Dermis microvascular lymphatic vessel endothelial cell (primary cell): ENCODE measurements at regions not wholly inside any gene's neighbourhood (a gene's known extent, or its start where the extent isn't known, plus 50 kb on each side); places are given as distances from the start of the nearest gene placed in this dataset.

Experiments
- DNase-seq, 2 donors: peaks; one replicate each; pipeline versions ENCODE4 v3.0.0 to v3.0.0-alpha.2; 2010; ENCODE audit warnings: low read depth in 2 of 2

DNA sequence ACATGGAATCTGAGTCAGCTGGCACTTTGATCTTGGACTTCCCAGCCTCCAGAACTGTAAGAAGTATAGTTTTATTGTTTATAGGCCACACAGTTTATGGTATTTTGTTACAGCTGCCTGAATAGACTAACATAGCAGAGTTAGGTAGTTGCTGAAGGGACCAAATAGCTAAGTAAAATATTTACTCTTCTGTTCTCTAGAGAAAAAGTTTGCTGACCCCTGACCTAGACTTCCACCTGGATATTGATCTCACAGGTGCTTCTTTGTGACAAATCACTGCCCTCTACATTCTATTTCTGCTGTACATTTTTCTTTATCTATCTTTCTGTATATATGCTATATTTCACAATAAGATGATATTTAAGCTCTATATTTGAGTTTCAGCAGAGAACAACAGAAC lies 212.5 kb downstream of the CSNK2A3 start:
- DNase-seq, result no peak

- no peak for DNase-seq
Measured at GRCh38 chr11:11137339-11137738, 215.7 kb downstream of the CSNK2A3 start.

- DNase-seq, result no peak
Measured at GRCh38 chr11:11135820-11136476, 217.1 kb downstream of the CSNK2A3 start.

DNA sequence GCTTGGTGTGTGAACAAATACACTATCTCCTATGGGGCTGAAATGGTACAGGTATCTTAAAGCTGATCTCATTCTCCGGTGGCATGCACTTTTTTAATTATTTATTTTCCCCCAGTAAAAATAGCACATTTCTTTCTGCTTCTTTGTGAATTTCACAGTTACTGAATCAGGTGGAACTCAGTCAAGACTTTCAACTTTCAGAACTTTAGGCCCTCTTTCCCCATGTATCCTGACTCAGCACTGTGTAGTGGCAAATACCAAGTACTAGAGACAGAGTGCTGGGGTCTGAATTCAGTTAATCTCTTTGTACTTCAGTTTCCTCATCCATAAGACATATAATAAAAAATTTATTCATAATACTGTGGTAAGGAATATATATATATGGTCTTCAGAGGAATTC lies 223.9 kb downstream of the CSNK2A3 start:
- DNase-seq, result no peak

GRCh38 chr11:11125618-11126017 lies 227.4 kb downstream of the CSNK2A3 start:
- no peak for DNase-seq

GRCh38 chr11:11122749-11123148 lies 230.3 kb downstream of the CSNK2A3 start:
- DNase-seq, result no peak

- DNase-seq, result no peak
Measured at GRCh38 chr11:11119917-11120316, 233.1 kb downstream of the CSNK2A3 start.

GRCh38 chr11:11117730-11118129 lies 235.3 kb downstream of the CSNK2A3 start:
- no peak for DNase-seq

DNA sequence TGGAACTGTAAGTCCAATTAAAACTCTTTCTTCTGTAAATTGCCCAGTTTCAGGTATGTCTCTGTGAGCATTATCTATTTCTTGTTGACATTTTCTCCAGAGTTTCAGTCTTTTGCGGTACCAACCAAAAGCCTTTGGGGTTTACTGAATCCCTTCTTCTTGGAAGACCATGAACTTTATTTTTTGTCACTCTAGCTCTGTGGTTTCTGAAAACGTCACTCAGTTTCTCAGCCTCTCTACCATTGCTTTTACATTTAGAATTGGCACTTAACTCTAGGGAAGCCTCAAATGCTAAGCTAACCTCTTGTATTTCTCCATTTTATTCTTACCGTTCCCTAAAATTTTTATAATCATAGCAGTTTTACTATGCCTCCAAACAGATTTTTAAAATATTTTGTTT lies 237.6 kb downstream of the CSNK2A3 start:
- no peak for DNase-seq

- DNase-seq, result no peak
Measured at GRCh38 chr11:11113626-11114025, 239.4 kb downstream of the CSNK2A3 start.

- no peak for DNase-seq
Measured at GRCh38 chr11:11108026-11108425, 245.0 kb downstream of the CSNK2A3 start.

DNA sequence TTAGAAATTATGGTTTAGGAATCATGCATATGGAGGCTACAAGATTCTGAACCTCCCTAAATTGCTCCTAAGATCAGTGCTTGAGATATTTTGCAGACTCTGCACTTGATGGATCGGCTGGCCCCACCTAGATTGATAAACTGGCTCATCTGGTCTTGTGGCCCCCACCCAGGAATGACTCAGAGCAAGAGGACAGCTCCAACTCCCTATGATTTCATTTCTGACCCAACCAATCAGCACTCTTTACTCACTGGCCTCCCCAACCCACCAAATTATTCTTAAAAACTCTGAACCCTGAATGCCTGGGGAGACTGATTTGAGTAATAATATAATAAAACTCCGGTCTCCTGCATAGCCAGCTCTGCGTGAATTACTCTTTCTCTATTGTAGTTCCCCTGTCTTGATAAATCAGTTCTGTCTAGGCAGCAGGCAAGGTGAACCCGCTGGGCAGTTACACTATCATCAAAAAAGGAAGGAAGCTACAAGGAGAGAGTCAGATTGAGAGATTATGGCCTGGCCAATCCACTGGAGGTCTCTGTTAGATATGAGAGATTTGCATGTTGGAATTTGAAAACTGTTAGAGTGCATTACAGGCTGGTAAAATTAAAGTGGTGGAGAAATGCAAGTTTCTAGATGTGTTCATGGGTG lies 245.8 kb downstream of the CSNK2A3 start:
- DNase-seq, result no peak

- DNase-seq, result no peak
Measured at GRCh38 chr11:11105361-11105760, 247.5 kb upstream of the ZBED5 start.

GRCh38 chr11:11095831-11096723 lies 238.2 kb upstream of the ZBED5 start:
- no peak for DNase-seq

DNA sequence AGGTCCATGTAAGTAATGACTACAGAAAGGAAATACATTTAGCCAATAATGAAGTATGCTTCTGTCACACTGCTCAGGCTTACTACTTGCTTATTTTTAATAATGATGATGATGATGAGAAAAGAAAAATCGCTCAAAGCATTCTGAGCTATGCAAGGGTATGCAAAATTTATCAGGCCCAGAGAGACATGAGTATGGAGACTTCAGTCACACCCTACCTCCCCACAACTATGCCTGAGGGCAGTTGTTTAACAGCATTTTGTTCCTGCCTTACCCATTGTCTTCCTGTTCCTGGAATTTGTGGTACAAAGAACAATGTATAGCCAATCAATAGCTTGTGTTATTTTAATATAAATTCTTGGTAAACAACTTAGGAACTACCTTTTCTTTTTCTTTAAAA lies 232.6 kb upstream of the ZBED5 start:
- DNase-seq, result no peak

DNA sequence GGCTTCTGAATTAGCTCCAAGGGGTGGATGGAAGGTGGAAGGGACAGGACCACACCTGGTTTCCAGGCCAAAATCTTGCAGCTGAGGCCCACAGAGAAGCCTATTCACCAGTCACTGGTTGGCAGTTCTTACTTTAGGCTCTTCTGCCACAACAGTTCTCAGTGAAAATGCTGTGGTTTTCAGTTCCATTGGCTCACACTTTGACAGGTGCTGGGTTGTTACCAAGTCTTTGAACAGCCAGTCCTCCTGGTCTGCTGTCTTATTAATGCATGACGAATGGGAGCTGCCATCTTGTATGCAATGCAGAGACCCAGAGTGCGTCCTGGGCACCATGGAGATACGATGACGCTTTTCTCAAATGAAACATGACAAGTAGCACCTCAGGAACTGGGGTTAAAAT lies 232.0 kb upstream of the ZBED5 start:
- DNase-seq, result no peak

- no peak for DNase-seq
Measured at GRCh38 chr11:11086979-11087378, 229.1 kb upstream of the ZBED5 start.

DNA sequence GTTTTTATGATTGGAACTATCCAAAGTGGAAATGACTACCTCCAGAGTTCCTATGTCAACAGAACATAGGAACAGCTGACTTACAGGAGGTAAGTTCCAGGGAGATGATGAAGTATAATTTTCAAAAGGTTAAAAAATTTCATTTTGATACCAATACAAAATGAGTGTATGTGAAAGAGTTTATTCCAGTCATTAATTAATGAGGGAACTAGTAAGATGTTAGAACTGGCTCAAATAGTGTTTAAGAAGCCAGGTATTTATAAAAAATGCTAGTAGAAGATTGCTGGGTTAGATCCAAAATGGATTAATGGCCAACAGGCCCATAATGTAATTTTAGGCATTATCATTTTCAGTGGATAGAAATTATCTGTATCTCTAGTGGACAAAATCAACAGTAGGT lies 227.7 kb upstream of the ZBED5 start:
- no peak for DNase-seq

GRCh38 chr11:11084337-11084736 lies 226.5 kb upstream of the ZBED5 start:
- DNase-seq, result no peak

DNA sequence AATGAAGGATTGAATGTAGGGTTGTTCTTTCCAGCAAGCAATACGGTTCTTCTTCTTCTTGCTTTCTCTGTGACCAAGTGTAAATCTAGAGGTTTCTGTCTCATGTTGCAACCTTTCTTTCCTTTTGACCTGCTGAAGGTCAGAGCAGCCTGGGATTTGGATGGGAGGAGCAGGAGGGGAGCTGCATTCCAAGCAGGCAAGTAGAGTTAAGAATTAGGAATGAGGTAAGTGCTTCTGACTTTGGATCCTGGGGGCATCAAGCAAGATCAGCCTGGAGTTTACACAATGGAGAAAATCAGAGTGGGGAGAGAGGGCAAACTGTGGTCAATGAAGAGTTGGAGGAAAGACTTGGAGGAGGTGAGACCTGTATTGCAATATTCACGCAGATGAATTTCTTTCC lies 225.6 kb upstream of the ZBED5 start:
- no peak for DNase-seq

DNA sequence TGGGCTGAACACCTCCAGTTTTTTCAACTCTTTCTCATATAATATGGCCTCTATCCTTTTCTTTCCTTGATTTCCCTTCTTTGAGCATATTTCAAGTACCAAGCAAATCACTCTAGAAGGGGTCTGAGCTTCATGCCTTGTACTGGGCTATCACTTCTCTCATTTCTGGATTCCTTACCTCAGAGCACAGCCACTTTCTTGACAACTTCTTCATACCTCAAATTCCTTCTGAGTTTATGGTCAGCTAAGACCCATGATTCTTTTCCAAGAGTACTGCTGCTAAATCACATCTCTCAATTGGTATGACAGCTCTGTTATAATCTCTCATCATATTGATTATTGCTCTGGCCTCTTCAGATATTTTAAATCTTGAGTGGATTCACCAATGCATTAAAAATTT lies 224.8 kb upstream of the ZBED5 start:
- DNase-seq, result no peak

- no peak for DNase-seq
Measured at GRCh38 chr11:11081776-11082175, 223.9 kb upstream of the ZBED5 start.

GRCh38 chr11:11081288-11081687 lies 223.4 kb upstream of the ZBED5 start:
- DNase-seq, result no peak
